ENCODE measurements at regions not wholly inside any gene's neighbourhood (a gene's known extent, or its start where the extent isn't known, plus 50 kb on each side); places are given as distances from the start of the nearest gene placed in this dataset.

- no peak overlapping the region for H3K27ac ChIP-seq (ENCODE audit: low read depth, low read length)
- 0 out of 2 replicates have a peak, but pooled peaks cover 3% of the 10 kb centered on the region for H3K4me1 ChIP-seq (ENCODE audit: insufficient read depth, low read length)
- H3K36me3 ChIP-seq (ENCODE audit: insufficient read depth, low read length) = no peaks in the 10 kb centered on the region
- H3K4me3 ChIP-seq (ENCODE audit: low read length) = no peak overlapping the region
- H3K9ac ChIP-seq (ENCODE audit: low read depth, low read length) = no peak overlapping the region
- H3K9me3 ChIP-seq (ENCODE audit: insufficient read depth, low read depth, low read length) = no peaks in the 10 kb centered on the region
- no peaks in the 10 kb centered on the region for H3K27me3 ChIP-seq (ENCODE audit: insufficient read depth, low read length)
These were observed 311.7 kb downstream of the YTHDC2 start for GRCh38 chr5:113825176-113825575.

DNA sequence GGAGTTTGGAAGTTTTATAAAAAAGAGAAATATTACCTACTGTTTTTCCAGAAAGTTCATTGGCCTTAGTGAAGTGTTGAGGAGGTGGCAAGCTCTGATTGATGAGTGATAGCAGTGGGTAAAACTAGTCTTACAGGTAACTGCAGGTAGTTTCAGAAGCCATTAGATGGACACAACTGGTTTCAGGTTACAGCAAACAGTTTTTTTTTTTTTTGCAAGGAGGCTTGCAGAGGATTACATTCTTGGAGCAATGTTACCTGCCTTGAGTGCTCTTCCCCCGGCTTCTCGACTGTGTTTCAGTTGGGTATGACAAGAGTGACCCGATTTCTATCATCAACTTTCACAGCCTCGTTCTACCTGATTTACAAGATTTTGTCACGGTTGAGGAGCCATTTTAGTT is 333.4 kb downstream of the YTHDC2 start:
- H3K27ac ChIP-seq (ENCODE audit: low read depth, low read length) = no peak overlapping the region
- H3K36me3 ChIP-seq (ENCODE audit: insufficient read depth, low read length) = no peaks in the 10 kb centered on the region
- peaks cover 13% of the 10 kb centered on the region for H3K4me1 ChIP-seq (ENCODE audit: insufficient read depth, low read length)
- H3K27me3 ChIP-seq (ENCODE audit: insufficient read depth, low read length) = no peaks in the 10 kb centered on the region
- no peak overlapping the region for H3K4me3 ChIP-seq (ENCODE audit: low read length)
- no peak overlapping the region for H3K9ac ChIP-seq (ENCODE audit: low read depth, low read length)
- 92% methylated on average over 5 of the region's 5 CpGs for WGBS
- no peaks in the 10 kb centered on the region for H3K9me3 ChIP-seq (ENCODE audit: insufficient read depth, low read depth, low read length)

- no peaks in the 10 kb centered on the region for H3K9me3 ChIP-seq (ENCODE audit: insufficient read depth, low read depth, low read length)
These were observed 350.9 kb downstream of the YTHDC2 start for GRCh38 chr5:113864437-113864836.

DNA sequence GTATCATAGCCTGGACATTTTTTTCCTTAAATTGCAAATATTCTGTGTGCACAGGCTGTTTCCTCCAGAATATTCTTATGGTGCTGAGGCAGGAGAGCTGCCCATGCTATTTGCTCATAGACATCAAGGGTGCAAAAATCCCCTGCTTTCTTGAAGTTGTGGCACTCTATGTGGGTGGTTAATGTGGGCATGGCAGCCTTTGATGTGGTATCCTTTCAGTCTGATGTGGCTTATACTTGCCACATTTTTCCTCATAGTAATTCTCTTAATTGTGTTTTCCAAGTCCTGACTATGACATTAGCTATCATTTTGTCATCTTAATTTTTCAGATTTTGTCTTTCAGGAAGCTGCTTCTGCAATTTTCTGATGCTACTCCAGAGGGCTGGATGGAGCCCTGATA is 353.3 kb downstream of the YTHDC2 start:
- Histone ChIP-seq H3K36me3 (ENCODE audit: insufficient read depth, low read length) (no peaks in the 10 kb centered on the region), H3K27ac (ENCODE audit: low read depth, low read length) (no peak overlapping the region), H3K27me3 (ENCODE audit: insufficient read depth, low read length) (no peaks in the 10 kb centered on the region), H3K4me3 (ENCODE audit: low read length) (no peak overlapping the region), H3K9ac (ENCODE audit: low read depth, low read length) (no peak overlapping the region), H3K9me3 (ENCODE audit: insufficient read depth, low read depth, low read length) (no peaks in the 10 kb centered on the region), H3K4me1 (ENCODE audit: insufficient read depth, low read length) (no peaks in the 10 kb centered on the region)

More at GRCh38 chr5:113864437-113864836, 350.9 kb downstream of the YTHDC2 start:
- Histone ChIP-seq H3K36me3 (ENCODE audit: insufficient read depth, low read length) (no peaks in the 10 kb centered on the region), H3K4me1 (ENCODE audit: insufficient read depth, low read length) (no peaks in the 10 kb centered on the region), H3K27ac (ENCODE audit: low read depth, low read length) (no peak overlapping the region), H3K4me3 (ENCODE audit: low read length) (no peak overlapping the region), H3K27me3 (ENCODE audit: insufficient read depth, low read length) (no peaks in the 10 kb centered on the region), H3K9ac (ENCODE audit: low read depth, low read length) (no peak overlapping the region)

DNA sequence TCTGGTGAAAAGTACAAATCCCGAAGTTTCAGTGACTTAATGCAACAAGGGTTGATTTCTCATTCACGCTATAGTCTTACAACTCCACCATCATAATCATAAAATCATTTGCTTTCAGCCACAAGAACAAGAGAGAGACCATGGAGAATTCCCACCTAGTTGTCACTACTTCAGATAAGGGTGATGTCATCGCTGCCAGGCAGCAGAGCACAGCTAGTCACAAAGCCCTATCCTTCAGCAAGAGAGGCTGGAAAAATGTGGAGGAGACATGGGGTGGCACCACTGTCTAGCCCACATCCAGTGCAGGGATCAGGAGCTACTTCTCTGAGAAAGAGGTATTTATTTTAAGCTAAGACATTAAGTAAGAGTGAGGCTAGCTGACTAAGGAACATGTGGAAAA is 356.1 kb downstream of the YTHDC2 start:
- Histone ChIP-seq H3K27ac (ENCODE audit: low read depth, low read length) (no peak overlapping the region), H3K9me3 (ENCODE audit: insufficient read depth, low read depth, low read length) (no peaks in the 10 kb centered on the region), H3K4me1 (ENCODE audit: insufficient read depth, low read length) (no peaks in the 10 kb centered on the region), H3K9ac (ENCODE audit: low read depth, low read length) (no peak overlapping the region), H3K27me3 (ENCODE audit: insufficient read depth, low read length) (no peaks in the 10 kb centered on the region), H3K4me3 (ENCODE audit: low read length) (no peak overlapping the region), H3K36me3 (ENCODE audit: insufficient read depth, low read length) (no peaks in the 10 kb centered on the region)
- 92% methylated on average over 3 of the region's 3 CpGs for WGBS

DNA sequence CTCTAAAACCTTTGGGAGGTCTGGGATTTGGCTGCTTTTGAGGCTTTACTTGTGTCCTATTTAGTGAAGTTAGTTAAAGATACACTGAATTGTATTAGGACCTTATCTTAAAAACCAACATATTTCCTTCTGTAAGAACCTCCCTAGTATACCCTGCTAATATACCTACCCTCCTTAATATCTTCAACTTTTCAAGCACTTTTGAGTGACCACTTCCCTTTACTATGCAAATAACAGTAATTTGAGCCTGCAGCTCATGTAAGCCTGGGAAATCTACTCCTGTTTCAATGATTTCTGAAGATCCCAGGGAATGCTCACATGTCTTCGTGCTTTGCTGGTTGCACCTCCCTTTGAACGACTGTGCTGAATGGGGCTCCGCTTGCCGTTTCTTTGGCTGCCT is 358.5 kb downstream of the YTHDC2 start:
- H3K4me3 ChIP-seq (ENCODE audit: low read length) = no peak overlapping the region
- no peak overlapping the region for H3K9ac ChIP-seq (ENCODE audit: low read depth, low read length)
- no peak overlapping the region for H3K27ac ChIP-seq (ENCODE audit: low read depth, low read length)
- no peaks in the 10 kb centered on the region for H3K4me1 ChIP-seq (ENCODE audit: insufficient read depth, low read length)
- no peaks in the 10 kb centered on the region for H3K36me3 ChIP-seq (ENCODE audit: insufficient read depth, low read length)
- 79% methylated on average over 3 of the region's 4 CpGs for WGBS
- H3K27me3 ChIP-seq (ENCODE audit: insufficient read depth, low read length) = no peaks in the 10 kb centered on the region
- no peaks in the 10 kb centered on the region for H3K9me3 ChIP-seq (ENCODE audit: insufficient read depth, low read depth, low read length)

GRCh38 chr5:113875096-113875495 is 361.6 kb downstream of the YTHDC2 start:
- H3K36me3 ChIP-seq (ENCODE audit: insufficient read depth, low read length) = no peaks in the 10 kb centered on the region
- H3K27me3 ChIP-seq (ENCODE audit: insufficient read depth, low read length) = no peaks in the 10 kb centered on the region
- no peak overlapping the region for H3K9ac ChIP-seq (ENCODE audit: low read depth, low read length)
- peaks cover 8% of the 10 kb centered on the region; the same call in 1 of the 2 replicates for H3K9me3 ChIP-seq (ENCODE audit: insufficient read depth, low read depth, low read length)
- no peak overlapping the region for H3K4me3 ChIP-seq (ENCODE audit: low read length)
- H3K27ac ChIP-seq (ENCODE audit: low read depth, low read length) = no peak overlapping the region
- no peaks in the 10 kb centered on the region for H3K4me1 ChIP-seq (ENCODE audit: insufficient read depth, low read length)
- 94% methylated on average over 2 of the region's 2 CpGs for WGBS

- Histone ChIP-seq H3K4me1 (ENCODE audit: insufficient read depth, low read length) (no peaks in the 10 kb centered on the region), H3K9me3 (ENCODE audit: insufficient read depth, low read depth, low read length) (no peaks in the 10 kb centered on the region), H3K27me3 (ENCODE audit: insufficient read depth, low read length) (no peaks in the 10 kb centered on the region), H3K4me3 (ENCODE audit: low read length) (no peak overlapping the region), H3K27ac (ENCODE audit: low read depth, low read length) (no peak overlapping the region), H3K9ac (ENCODE audit: low read depth, low read length) (no peak overlapping the region), H3K36me3 (ENCODE audit: insufficient read depth, low read length) (no peaks in the 10 kb centered on the region)
- WGBS = 88% methylated on average over 4 of the region's 4 CpGs
These were observed 378.0 kb downstream of the YTHDC2 start for GRCh38 chr5:113891491-113891890.

GRCh38 chr5:113896789-113897188 is 383.3 kb downstream of the YTHDC2 start:
- Histone ChIP-seq H3K4me3 (ENCODE audit: low read length) (no peak overlapping the region), H3K27ac (ENCODE audit: low read depth, low read length) (no peak overlapping the region), H3K27me3 (ENCODE audit: insufficient read depth, low read length) (no peaks in the 10 kb centered on the region), H3K36me3 (ENCODE audit: insufficient read depth, low read length) (no peaks in the 10 kb centered on the region), H3K9ac (ENCODE audit: low read depth, low read length) (no peak overlapping the region), H3K9me3 (ENCODE audit: insufficient read depth, low read depth, low read length) (no peaks in the 10 kb centered on the region), H3K4me1 (ENCODE audit: insufficient read depth, low read length) (no peaks in the 10 kb centered on the region)
- 79% methylated on average over 3 of the region's 3 CpGs for WGBS

GRCh38 chr5:113897748-113898147 is 384.3 kb downstream of the YTHDC2 start:
- Histone ChIP-seq H3K27ac (ENCODE audit: low read depth, low read length) (no peak overlapping the region), H3K36me3 (ENCODE audit: insufficient read depth, low read length) (no peaks in the 10 kb centered on the region), H3K9me3 (ENCODE audit: insufficient read depth, low read depth, low read length) (no peaks in the 10 kb centered on the region), H3K27me3 (ENCODE audit: insufficient read depth, low read length) (no peaks in the 10 kb centered on the region), H3K4me3 (ENCODE audit: low read length) (no peak overlapping the region), H3K4me1 (ENCODE audit: insufficient read depth, low read length) (no peaks in the 10 kb centered on the region), H3K9ac (ENCODE audit: low read depth, low read length) (no peak overlapping the region)
- 97% methylated on average over 5 of the region's 5 CpGs for WGBS

GRCh38 chr5:113900141-113900540 is 386.6 kb downstream of the YTHDC2 start:
- H3K4me1 ChIP-seq (ENCODE audit: insufficient read depth, low read length) = no peaks in the 10 kb centered on the region
- no peaks in the 10 kb centered on the region for H3K9me3 ChIP-seq (ENCODE audit: insufficient read depth, low read depth, low read length)
- no peak overlapping the region for H3K27ac ChIP-seq (ENCODE audit: low read depth, low read length)
- H3K9ac ChIP-seq (ENCODE audit: low read depth, low read length) = no peak overlapping the region
- no peaks in the 10 kb centered on the region for H3K36me3 ChIP-seq (ENCODE audit: insufficient read depth, low read length)
- no peak overlapping the region for H3K4me3 ChIP-seq (ENCODE audit: low read length)
- no peaks in the 10 kb centered on the region for H3K27me3 ChIP-seq (ENCODE audit: insufficient read depth, low read length)

- 92% methylated on average over 3 of the region's 3 CpGs for WGBS
- H3K9me3 ChIP-seq (ENCODE audit: insufficient read depth, low read depth, low read length) = no peaks in the 10 kb centered on the region
- H3K4me1 ChIP-seq (ENCODE audit: insufficient read depth, low read length) = no peaks in the 10 kb centered on the region
- no peak overlapping the region for H3K27ac ChIP-seq (ENCODE audit: low read depth, low read length)
- H3K4me3 ChIP-seq (ENCODE audit: low read length) = no peak overlapping the region
- H3K27me3 ChIP-seq (ENCODE audit: insufficient read depth, low read length) = no peaks in the 10 kb centered on the region
- H3K36me3 ChIP-seq (ENCODE audit: insufficient read depth, low read length) = no peaks in the 10 kb centered on the region
- H3K9ac ChIP-seq (ENCODE audit: low read depth, low read length) = no peak overlapping the region
These were observed 387.3 kb downstream of the YTHDC2 start for GRCh38 chr5:113900816-113901215.
